ENCODE measurements at regions not wholly inside any gene's neighbourhood (a gene's known extent, or its start where the extent isn't known, plus 50 kb on each side); places are given as distances from the start of the nearest gene placed in this dataset.
"Not testable (repeated sequence)": the region's sequence is repeated elsewhere in the genome, so short reads cannot be mapped to it uniquely, and the experiment has no call there.

GRCh38 chr21:28483301-28484035 lies 509.2 kb downstream of the LTN1 start:
- no peaks in the 10 kb centered on the region for H3K27me3 ChIP-seq
- H3K4me1 ChIP-seq: peaks cover 5% of the 10 kb centered on the region
- WGBS: 47% methylated on average over 3 of the region's 3 CpGs
- H3K27ac ChIP-seq: peak overlapping the region; percentile 87
- H3K36me3 ChIP-seq: no peaks in the 10 kb centered on the region
- TF ChIP-seq POLR2AphosphoS5 (IDR thresholded peaks at IDR 0.05): no peak
- no peak for DNase-seq (ENCODE audit: low spot score in 2 of 2)
- no peak overlapping the region for H3K4me3 ChIP-seq
- H3K9me3 ChIP-seq: no peaks in the 10 kb centered on the region

GRCh38 chr21:28482657-28483056 lies 510.0 kb downstream of the LTN1 start:
- H3K27ac ChIP-seq: peak overlapping the region; percentile 87

GRCh38 chr21:28480470-28480869 lies 512.2 kb downstream of the LTN1 start:
- no peak overlapping the region for H3K4me3 ChIP-seq
- DNase-seq (ENCODE audit: low spot score in 2 of 2): no peak
- H3K9me3 ChIP-seq: no peaks in the 10 kb centered on the region
- H3K4me1 ChIP-seq: peaks cover 5% of the 10 kb centered on the region
- 64% methylated on average over 5 of the region's 5 CpGs for WGBS
- H3K36me3 ChIP-seq: no peaks in the 10 kb centered on the region
- no peak for TF ChIP-seq EP300 (IDR thresholded peaks at IDR 0.05)
- TF ChIP-seq CTCF (IDR thresholded peaks at IDR 0.05): no peak
- no peak for TF ChIP-seq POLR2A (IDR thresholded peaks at IDR 0.05)
- TF ChIP-seq POLR2AphosphoS5 (IDR thresholded peaks at IDR 0.05): no peak
- no peaks in the 10 kb centered on the region for H3K27me3 ChIP-seq
- H3K27ac ChIP-seq: no peak overlapping the region

More at GRCh38 chr21:28482657-28483056, 510.0 kb downstream of the LTN1 start:
- Histone ChIP-seq H3K4me1 (peaks cover 5% of the 10 kb centered on the region), H3K27me3 (no peaks in the 10 kb centered on the region), H3K9me3 (no peaks in the 10 kb centered on the region), H3K36me3 (no peaks in the 10 kb centered on the region), H3K4me3 (no peak overlapping the region)
- TF ChIP-seq EP300 (IDR thresholded peaks at IDR 0.05): no peak
- TF ChIP-seq POLR2AphosphoS5 (IDR thresholded peaks at IDR 0.05): no peak
- no peak for TF ChIP-seq CTCF (IDR thresholded peaks at IDR 0.05)
- no peak for TF ChIP-seq POLR2A (IDR thresholded peaks at IDR 0.05)
- WGBS: 68% methylated on average over 4 of the region's 4 CpGs
- DNase-seq (ENCODE audit: low spot score in 2 of 2): no peak

- no peak for TF ChIP-seq CTCF (IDR thresholded peaks at IDR 0.05)
- TF ChIP-seq POLR2AphosphoS5 (IDR thresholded peaks at IDR 0.05): no peak
- TF ChIP-seq EP300 (IDR thresholded peaks at IDR 0.05): no peak
- TF ChIP-seq POLR2A (IDR thresholded peaks at IDR 0.05): no peak
- Histone ChIP-seq H3K4me3 (no peak overlapping the region), H3K9me3 (no peaks in the 10 kb centered on the region), H3K27me3 (no peaks in the 10 kb centered on the region), H3K4me1 (no peaks in the 10 kb centered on the region), H3K27ac (no peak overlapping the region), H3K36me3 (no peaks in the 10 kb centered on the region)
- WGBS: 78% methylated on average over 2 of the region's 2 CpGs
- no peak for DNase-seq (ENCODE audit: low spot score in 2 of 2)
Measured at GRCh38 chr21:28473530-28474220, 519.0 kb downstream of the LTN1 start.

- H3K27me3 ChIP-seq; DNase-seq (ENCODE audit: low spot score in 2 of 2); H3K4me1 ChIP-seq; H3K36me3 ChIP-seq; H3K4me3 ChIP-seq; H3K9me3 ChIP-seq; H3K27ac ChIP-seq: not testable (repeated sequence)
- WGBS: 71% methylated on average over 2 of the region's 2 CpGs
Measured at GRCh38 chr21:28472543-28472942, 520.1 kb downstream of the LTN1 start.

- H3K36me3 ChIP-seq: no peaks in the 10 kb centered on the region
- 91% methylated on average over 5 of the region's 5 CpGs for WGBS
- no peak for TF ChIP-seq POLR2A (IDR thresholded peaks at IDR 0.05)
- TF ChIP-seq CTCF (IDR thresholded peaks at IDR 0.05): no peak
- TF ChIP-seq POLR2AphosphoS5 (IDR thresholded peaks at IDR 0.05): no peak
- TF ChIP-seq EP300 (IDR thresholded peaks at IDR 0.05): no peak
- no peak for DNase-seq (ENCODE audit: low spot score in 2 of 2)
- no peaks in the 10 kb centered on the region for H3K27me3 ChIP-seq
- no peak overlapping the region for H3K27ac ChIP-seq
- no peaks in the 10 kb centered on the region for H3K4me1 ChIP-seq
- H3K9me3 ChIP-seq: no peaks in the 10 kb centered on the region
- H3K4me3 ChIP-seq: no peak overlapping the region
Measured at GRCh38 chr21:28464988-28465387, 527.7 kb downstream of the LTN1 start.

Measured in suprapubic skin (tissue), 4 donors.